ENCODE measurements at regions not wholly inside any gene's neighbourhood (a gene's known extent, or its start where the extent isn't known, plus 50 kb on each side); places are given as distances from the start of the nearest gene placed in this dataset.

- Histone ChIP-seq H3K9ac (ENCODE audit: insufficient read length) (no peak overlapping the region), H3K9me3 (ENCODE audit: low read depth, low read length) (no peaks in the 10 kb centered on the region), H3K4me3 (no peak overlapping the region), H3K36me3 (ENCODE audit: insufficient read depth, low read length) (no peaks in the 10 kb centered on the region), H3K27ac (no peak overlapping the region)
- no peak for TF ChIP-seq EZH2 (IDR thresholded peaks at IDR 0.05)
- no peak for TF ChIP-seq FOXP2 (optimal IDR thresholded peaks at IDR 0.05; ENCODE audit: control extremely low read depth, extremely low read length, insufficient read depth)
- no peak for TF ChIP-seq POLR2AphosphoS5 (IDR thresholded peaks at IDR 0.05; ENCODE audit: borderline replicate concordance, low read depth, low read length)
- no peak for DNase-seq (ENCODE audit: low read depth, low spot score)
Observed at GRCh38 chr2:83016343-83017110, 1442.6 kb downstream of the SUCLG1 start.

- no peak overlapping the region for H3K4me3 ChIP-seq
- H3K27ac ChIP-seq: no peak overlapping the region
- no peak overlapping the region for H3K9ac ChIP-seq (ENCODE audit: insufficient read length)
- H3K9me3 ChIP-seq (ENCODE audit: low read depth, low read length): no peaks in the 10 kb centered on the region
- no peaks in the 10 kb centered on the region for H3K36me3 ChIP-seq (ENCODE audit: insufficient read depth, low read length)
- no peak for DNase-seq (ENCODE audit: low read depth, low spot score)
- TF ChIP-seq EZH2 (IDR thresholded peaks at IDR 0.05) (no peak), POLR2AphosphoS5 (IDR thresholded peaks at IDR 0.05; ENCODE audit: borderline replicate concordance, low read depth, low read length) (no peak), FOXP2 (optimal IDR thresholded peaks at IDR 0.05; ENCODE audit: control extremely low read depth, extremely low read length, insufficient read depth) (no peak)
Observed at GRCh38 chr2:83015900-83016299, 1443.2 kb downstream of the SUCLG1 start.

- no peaks in the 10 kb centered on the region for H3K36me3 ChIP-seq (ENCODE audit: insufficient read depth, low read length)
- TF ChIP-seq FOXP2 (optimal IDR thresholded peaks at IDR 0.05; ENCODE audit: control extremely low read depth, extremely low read length, insufficient read depth) (no peak), EZH2 (IDR thresholded peaks at IDR 0.05) (no peak), POLR2AphosphoS5 (IDR thresholded peaks at IDR 0.05; ENCODE audit: borderline replicate concordance, low read depth, low read length) (no peak)
- DNase-seq (ENCODE audit: low read depth, low spot score): no peak
- no peak overlapping the region for H3K27ac ChIP-seq
- no peaks in the 10 kb centered on the region for H3K9me3 ChIP-seq (ENCODE audit: low read depth, low read length)
- H3K9ac ChIP-seq (ENCODE audit: insufficient read length): no peak overlapping the region
- H3K4me3 ChIP-seq: no peak overlapping the region
Observed at GRCh38 chr2:83015035-83015715, 1443.9 kb downstream of the SUCLG1 start.

- H3K36me3 ChIP-seq (ENCODE audit: insufficient read depth, low read length): no peaks in the 10 kb centered on the region
- no peak overlapping the region for H3K4me3 ChIP-seq
- no peak for DNase-seq (ENCODE audit: low read depth, low spot score)
- H3K9ac ChIP-seq (ENCODE audit: insufficient read length): no peak overlapping the region
- H3K27ac ChIP-seq: no peak overlapping the region
- no peak for TF ChIP-seq EZH2 (IDR thresholded peaks at IDR 0.05)
- TF ChIP-seq POLR2AphosphoS5 (IDR thresholded peaks at IDR 0.05; ENCODE audit: borderline replicate concordance, low read depth, low read length): no peak
- TF ChIP-seq FOXP2 (optimal IDR thresholded peaks at IDR 0.05; ENCODE audit: control extremely low read depth, extremely low read length, insufficient read depth): no peak
- H3K9me3 ChIP-seq (ENCODE audit: low read depth, low read length): no peaks in the 10 kb centered on the region
Observed at GRCh38 chr2:83014462-83014861, 1444.6 kb downstream of the SUCLG1 start.

- no peaks in the 10 kb centered on the region for H3K36me3 ChIP-seq (ENCODE audit: insufficient read depth, low read length)
- H3K9me3 ChIP-seq (ENCODE audit: low read depth, low read length): no peaks in the 10 kb centered on the region
- no peak for DNase-seq (ENCODE audit: low read depth, low spot score)
- no peak overlapping the region for H3K9ac ChIP-seq (ENCODE audit: insufficient read length)
- TF ChIP-seq FOXP2 (optimal IDR thresholded peaks at IDR 0.05; ENCODE audit: control extremely low read depth, extremely low read length, insufficient read depth) (no peak), EZH2 (IDR thresholded peaks at IDR 0.05) (no peak), POLR2AphosphoS5 (IDR thresholded peaks at IDR 0.05; ENCODE audit: borderline replicate concordance, low read depth, low read length) (no peak)
- H3K4me3 ChIP-seq: no peak overlapping the region
- H3K27ac ChIP-seq: no peak overlapping the region
Observed at GRCh38 chr2:83006961-83007360, 1452.1 kb downstream of the SUCLG1 start.

GRCh38 chr2:83003555-83003954 is 1455.5 kb downstream of the SUCLG1 start:
- H3K4me3 ChIP-seq: no peak overlapping the region
- TF ChIP-seq EZH2 (IDR thresholded peaks at IDR 0.05) (no peak), FOXP2 (optimal IDR thresholded peaks at IDR 0.05; ENCODE audit: control extremely low read depth, extremely low read length, insufficient read depth) (no peak), POLR2AphosphoS5 (IDR thresholded peaks at IDR 0.05; ENCODE audit: borderline replicate concordance, low read depth, low read length) (no peak)
- H3K36me3 ChIP-seq (ENCODE audit: insufficient read depth, low read length): no peaks in the 10 kb centered on the region
- H3K9ac ChIP-seq (ENCODE audit: insufficient read length): no peak overlapping the region
- DNase-seq (ENCODE audit: low read depth, low spot score): no peak
- H3K9me3 ChIP-seq (ENCODE audit: low read depth, low read length): no peaks in the 10 kb centered on the region
- no peak overlapping the region for H3K27ac ChIP-seq

- no peaks in the 10 kb centered on the region for H3K9me3 ChIP-seq (ENCODE audit: low read depth, low read length)
- no peak overlapping the region for H3K4me3 ChIP-seq
- H3K9ac ChIP-seq (ENCODE audit: insufficient read length): no peak overlapping the region
- no peak for TF ChIP-seq EZH2 (IDR thresholded peaks at IDR 0.05)
- no peak for TF ChIP-seq POLR2AphosphoS5 (IDR thresholded peaks at IDR 0.05; ENCODE audit: borderline replicate concordance, low read depth, low read length)
- no peak for DNase-seq (ENCODE audit: low read depth, low spot score)
- H3K36me3 ChIP-seq (ENCODE audit: insufficient read depth, low read length): no peaks in the 10 kb centered on the region
- no peak overlapping the region for H3K27ac ChIP-seq
Observed at GRCh38 chr2:83002706-83003105, 1456.4 kb downstream of the SUCLG1 start.

- Histone ChIP-seq H3K9me3 (ENCODE audit: low read depth, low read length) (no peaks in the 10 kb centered on the region), H3K36me3 (ENCODE audit: insufficient read depth, low read length) (no peaks in the 10 kb centered on the region), H3K9ac (ENCODE audit: insufficient read length) (no peak overlapping the region), H3K4me3 (no peak overlapping the region), H3K27ac (no peak overlapping the region)
- TF ChIP-seq EZH2 (IDR thresholded peaks at IDR 0.05) (no peak), FOXP2 (optimal IDR thresholded peaks at IDR 0.05; ENCODE audit: control extremely low read depth, extremely low read length, insufficient read depth) (no peak), POLR2AphosphoS5 (IDR thresholded peaks at IDR 0.05; ENCODE audit: borderline replicate concordance, low read depth, low read length) (no peak)
- DNase-seq (ENCODE audit: low read depth, low spot score): no peak
Observed at GRCh38 chr2:82998781-82999180, 1460.3 kb downstream of the SUCLG1 start.

Measured in SK-N-MC (cell line).